DND-41 (cell line): ENCODE measurements at regions not wholly inside any gene's neighbourhood (a gene's known extent, or its start where the extent isn't known, plus 50 kb on each side); places are given as distances from the start of the nearest gene placed in this dataset.

Source experiments
- EZH2 ChIP-seq: IDR thresholded peaks from 3 replicates; pipeline ENCODE4 v1.6.1; 2012; ENCODE audit warnings: borderline replicate concordance, low read depth, mild to moderate bottlenecking, moderate library complexity, low read length, inconsistent platforms; ENCODE audit not compliant: severe bottlenecking
- TF ChIP-seq, protein P1 (sequence below): IDR thresholded peaks from 2 replicates; pipeline ENCODE4 v1.5.1; 2012; ENCODE audit warnings: borderline replicate concordance, low read length, moderate library complexity, mild to moderate bottlenecking; ENCODE audit not compliant: poor library complexity, severe bottlenecking; ENCODE audit errors: extremely low read depth

DNA sequence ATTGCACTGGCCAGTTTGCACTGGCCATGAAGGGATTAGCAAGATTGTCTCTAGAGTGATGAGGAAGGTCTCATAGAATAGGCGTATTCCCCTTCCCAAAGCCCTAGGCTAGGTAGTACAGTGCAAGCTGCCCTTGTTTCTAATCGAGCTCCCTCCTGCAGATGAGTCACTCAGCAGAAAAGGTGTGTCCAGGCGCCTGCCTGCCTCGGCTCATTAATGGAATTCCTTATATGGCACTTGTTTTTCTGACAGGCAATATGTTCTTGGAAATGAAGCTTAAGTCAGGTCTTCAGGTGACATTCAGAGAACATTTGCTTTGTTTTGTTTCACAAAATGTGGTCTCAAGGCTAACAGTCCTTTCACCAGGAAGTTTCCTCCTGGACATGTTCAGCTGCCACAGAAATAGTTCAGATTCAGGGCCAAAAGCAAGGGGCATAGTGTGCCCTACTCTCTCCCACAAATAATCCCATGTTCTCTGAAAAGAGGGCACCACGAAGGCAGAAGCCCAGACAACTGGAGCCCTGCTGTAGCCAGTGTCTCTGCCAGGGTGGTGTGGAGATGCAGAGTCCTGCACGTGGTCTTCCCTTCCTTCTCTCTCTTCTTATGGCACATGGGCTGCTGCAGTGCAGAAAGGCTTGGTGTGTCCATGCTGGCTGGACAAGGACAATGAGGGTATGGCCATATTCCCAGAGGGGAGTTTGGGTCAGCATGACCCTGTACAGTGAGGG is 281.1 kb upstream of the MAP3K1 start:
- TF ChIP-seq, protein P1, sequence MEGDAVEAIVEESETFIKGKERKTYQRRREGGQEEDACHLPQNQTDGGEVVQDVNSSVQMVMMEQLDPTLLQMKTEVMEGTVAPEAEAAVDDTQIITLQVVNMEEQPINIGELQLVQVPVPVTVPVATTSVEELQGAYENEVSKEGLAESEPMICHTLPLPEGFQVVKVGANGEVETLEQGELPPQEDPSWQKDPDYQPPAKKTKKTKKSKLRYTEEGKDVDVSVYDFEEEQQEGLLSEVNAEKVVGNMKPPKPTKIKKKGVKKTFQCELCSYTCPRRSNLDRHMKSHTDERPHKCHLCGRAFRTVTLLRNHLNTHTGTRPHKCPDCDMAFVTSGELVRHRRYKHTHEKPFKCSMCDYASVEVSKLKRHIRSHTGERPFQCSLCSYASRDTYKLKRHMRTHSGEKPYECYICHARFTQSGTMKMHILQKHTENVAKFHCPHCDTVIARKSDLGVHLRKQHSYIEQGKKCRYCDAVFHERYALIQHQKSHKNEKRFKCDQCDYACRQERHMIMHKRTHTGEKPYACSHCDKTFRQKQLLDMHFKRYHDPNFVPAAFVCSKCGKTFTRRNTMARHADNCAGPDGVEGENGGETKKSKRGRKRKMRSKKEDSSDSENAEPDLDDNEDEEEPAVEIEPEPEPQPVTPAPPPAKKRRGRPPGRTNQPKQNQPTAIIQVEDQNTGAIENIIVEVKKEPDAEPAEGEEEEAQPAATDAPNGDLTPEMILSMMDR, result no peak
- no peak for TF ChIP-seq EZH2
